HG03139 (cell line): ENCODE measurements at regions not wholly inside any gene's neighbourhood (a gene's known extent, or its start where the extent isn't known, plus 50 kb on each side); places are given as distances from the start of the nearest gene placed in this dataset.
"Not testable (repeated sequence)": the region's sequence is repeated elsewhere in the genome, so short reads cannot be mapped to it uniquely, and the experiment has no call there.

Source experiments
- ATAC-seq: cut with Tn5 transposase; IDR thresholded peaks from one replicate; pipeline ENCODE4 v1.9.1; 2021; ENCODE audit not compliant: unreplicated experiment

- no peak for ATAC-seq
Measured at GRCh38 chr1:60893136-60893930, 189.0 kb upstream of the NFIA start.

- no peak for ATAC-seq
Measured at GRCh38 chr1:60891765-60892164, 190.6 kb upstream of the NFIA start.

GRCh38 chr1:60891281-60891680 lies 191.1 kb upstream of the NFIA start:
- no peak for ATAC-seq

GRCh38 chr1:60890664-60891063 lies 191.7 kb upstream of the NFIA start:
- ATAC-seq: no peak

GRCh38 chr1:60889709-60890108 lies 192.7 kb upstream of the NFIA start:
- ATAC-seq: no peak

GRCh38 chr1:60888126-60888525 lies 194.2 kb upstream of the NFIA start:
- ATAC-seq: no peak

- no peak for ATAC-seq
Measured at GRCh38 chr1:60886793-60887331, 195.5 kb upstream of the NFIA start.

- ATAC-seq: no peak
Measured at GRCh38 chr1:60886090-60886489, 196.3 kb upstream of the NFIA start.

- ATAC-seq: no peak
Measured at GRCh38 chr1:60880202-60880601, 202.2 kb upstream of the NFIA start.

GRCh38 chr1:60878323-60878722 lies 204.0 kb upstream of the NFIA start:
- ATAC-seq: no peak

GRCh38 chr1:60877376-60877775 lies 205.0 kb upstream of the NFIA start:
- ATAC-seq: no peak

GRCh38 chr1:60876952-60877351 lies 205.4 kb upstream of the NFIA start:
- ATAC-seq: no peak

- ATAC-seq: no peak
Measured at GRCh38 chr1:60875138-60875537, 207.2 kb upstream of the NFIA start.

- no peak for ATAC-seq
Measured at GRCh38 chr1:60874718-60875117, 207.6 kb upstream of the NFIA start.

- not testable (repeated sequence) for ATAC-seq
Measured at GRCh38 chr1:60873396-60873795, 209.0 kb upstream of the NFIA start.

- no peak for ATAC-seq
Measured at GRCh38 chr1:60872426-60873054, 209.8 kb upstream of the NFIA start.

- ATAC-seq: no peak
Measured at GRCh38 chr1:60870269-60870865, 212.0 kb upstream of the NFIA start.

GRCh38 chr1:60868901-60869663 lies 213.3 kb upstream of the NFIA start:
- no peak for ATAC-seq

- ATAC-seq: no peak
Measured at GRCh38 chr1:60867782-60868181, 214.6 kb upstream of the NFIA start.

GRCh38 chr1:60866917-60867531 lies 215.3 kb upstream of the NFIA start:
- no peak for ATAC-seq
